ENCODE measurements at regions not wholly inside any gene's neighbourhood (a gene's known extent, or its start where the extent isn't known, plus 50 kb on each side); places are given as distances from the start of the nearest gene placed in this dataset.

DNA sequence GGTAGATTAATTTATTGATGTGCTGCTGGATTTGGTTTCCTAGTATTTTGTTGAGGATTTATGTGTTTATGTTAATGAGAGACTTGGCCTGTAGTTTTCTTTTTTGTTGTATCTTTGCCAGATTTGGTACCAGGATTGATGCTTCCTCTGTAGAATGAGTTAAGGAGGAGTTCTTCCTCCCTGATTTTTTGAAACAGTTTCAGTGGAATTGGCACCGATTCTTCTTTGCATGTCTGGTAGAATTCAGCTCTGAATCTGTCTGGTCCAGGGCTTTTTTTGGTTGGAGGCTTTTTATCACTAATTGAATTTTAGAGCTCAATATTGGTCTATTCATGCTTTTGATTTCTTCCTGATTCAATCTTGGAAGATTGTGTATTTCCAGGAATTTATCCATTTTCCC is 174.0 kb upstream of the NDST4 start:
- TF ChIP-seq EZH2 (IDR thresholded peaks at IDR 0.05; ENCODE audit: low read length, missing control alignments), result no peak
- TF ChIP-seq, protein P1, sequence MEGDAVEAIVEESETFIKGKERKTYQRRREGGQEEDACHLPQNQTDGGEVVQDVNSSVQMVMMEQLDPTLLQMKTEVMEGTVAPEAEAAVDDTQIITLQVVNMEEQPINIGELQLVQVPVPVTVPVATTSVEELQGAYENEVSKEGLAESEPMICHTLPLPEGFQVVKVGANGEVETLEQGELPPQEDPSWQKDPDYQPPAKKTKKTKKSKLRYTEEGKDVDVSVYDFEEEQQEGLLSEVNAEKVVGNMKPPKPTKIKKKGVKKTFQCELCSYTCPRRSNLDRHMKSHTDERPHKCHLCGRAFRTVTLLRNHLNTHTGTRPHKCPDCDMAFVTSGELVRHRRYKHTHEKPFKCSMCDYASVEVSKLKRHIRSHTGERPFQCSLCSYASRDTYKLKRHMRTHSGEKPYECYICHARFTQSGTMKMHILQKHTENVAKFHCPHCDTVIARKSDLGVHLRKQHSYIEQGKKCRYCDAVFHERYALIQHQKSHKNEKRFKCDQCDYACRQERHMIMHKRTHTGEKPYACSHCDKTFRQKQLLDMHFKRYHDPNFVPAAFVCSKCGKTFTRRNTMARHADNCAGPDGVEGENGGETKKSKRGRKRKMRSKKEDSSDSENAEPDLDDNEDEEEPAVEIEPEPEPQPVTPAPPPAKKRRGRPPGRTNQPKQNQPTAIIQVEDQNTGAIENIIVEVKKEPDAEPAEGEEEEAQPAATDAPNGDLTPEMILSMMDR (conservative IDR thresholded peaks at IDR 0.05 in 1 of 2, IDR thresholded peaks at IDR 0.05 in 1 of 2; ENCODE audit: low read depth in 1 of 2, low read length in 2 of 2), result no peak
